Suprapubic skin (tissue), 4 donors: ENCODE measurements at regions not wholly inside any gene's neighbourhood (a gene's known extent, or its start where the extent isn't known, plus 50 kb on each side); places are given as distances from the start of the nearest gene placed in this dataset.
A peak's percentile ranks its signal among the peaks of the same experiment; 100 is the strongest.

ENCODE experiments used
- DNase-seq, 2 donors: peaks; one replicate each; pipeline ENCODE4 v3.0.0-alpha.2; 2019; ENCODE audit warnings: low spot score in 2 of 2
- H3K27ac ChIP-seq: fragments of 200-600 bp; sonication (generic); one replicate; pipeline ENCODE4 v1.5.1; 2019
- H3K27me3 ChIP-seq: fragments of 200-600 bp; sonication (generic); one replicate; pipeline ENCODE4 v1.5.1; 2019
- H3K36me3 ChIP-seq: fragments of 200-600 bp; sonication (generic); one replicate; pipeline ENCODE4 v1.5.1; 2019
- H3K4me1 ChIP-seq: fragments of 200-600 bp; sonication (generic); one replicate; pipeline ENCODE4 v1.5.1; 2019
- H3K4me3 ChIP-seq: fragments of 200-600 bp; sonication (generic); one replicate; pipeline ENCODE4 v1.5.1; 2019; ENCODE audit warnings: mild to moderate bottlenecking
- H3K9me3 ChIP-seq: fragments of 200-600 bp; sonication (generic); one replicate; pipeline ENCODE4 v1.5.1; 2019
- CTCF ChIP-seq, 2 donors: fragments of 200-600 bp in 1 of 2; fragments of 450-650 bp in 1 of 2; sonication (generic) in 1 of 2; IDR thresholded peaks; one replicate each; pipeline ENCODE4 v1.5.1; 2016 to 2019; ENCODE audit warnings: antibody characterized with exemption in 2 of 2, mild to moderate bottlenecking in 1 of 2, moderate library complexity in 1 of 2
- EP300 ChIP-seq: sonication (generic); formaldehyde crosslinking; IDR thresholded peaks from one replicate; pipeline ENCODE4 v1.6.1; 2017; ENCODE audit warnings: antibody characterized with exemption
- POLR2A ChIP-seq, 2 donors: fragments of 450-650 bp; IDR thresholded peaks; one replicate each; pipeline ENCODE4 v1.6.1; 2017; ENCODE audit warnings: antibody characterized with exemption in 2 of 2, mild to moderate bottlenecking in 2 of 2, moderate library complexity in 2 of 2
- POLR2AphosphoS5 ChIP-seq, 3 donors: sonication (generic); formaldehyde crosslinking; IDR thresholded peaks; one replicate each; pipeline ENCODE4 v1.6.1; 2017; ENCODE audit warnings: antibody characterized with exemption in 3 of 3
- WGBS: methylation state at CpG from one replicate; pipeline ENCODE4 v1.1.5; 2018; 5-methylcytosine and 5-hydroxymethylcytosine counted together

GRCh38 chr2:216944733-216945132 lies 84.9 kb upstream of the TNP1 start:
- Histone ChIP-seq H3K4me1 (no peaks in the 10 kb centered on the region), H3K27ac (no peak overlapping the region), H3K9me3 (no peaks in the 10 kb centered on the region), H3K36me3 (no peaks in the 10 kb centered on the region), H3K27me3 (no peaks in the 10 kb centered on the region), H3K4me3 (no peak overlapping the region)
- DNase-seq: no peak
- TF ChIP-seq CTCF (IDR thresholded peaks at IDR 0.05): no peak
- no peak for TF ChIP-seq POLR2AphosphoS5 (IDR thresholded peaks at IDR 0.05)
- TF ChIP-seq POLR2A (IDR thresholded peaks at IDR 0.05): no peak
- no peak for TF ChIP-seq EP300
- WGBS: 98% methylated on average over 4 of the region's 4 CpGs

- DNase-seq: no peak
- WGBS: 91% methylated on average over 2 of the region's 2 CpGs
- H3K9me3 ChIP-seq: no peaks in the 10 kb centered on the region
These were observed 83.2 kb upstream of the TNP1 start for GRCh38 chr2:216943109-216943508.

GRCh38 chr2:216942465-216942864 lies 82.6 kb upstream of the TNP1 start:
- 79% methylated on average over 3 of the region's 3 CpGs for WGBS
- peaks cover 2% of the 10 kb centered on the region for H3K4me1 ChIP-seq

More at GRCh38 chr2:216943109-216943508, 83.2 kb upstream of the TNP1 start:
- Histone ChIP-seq H3K4me1 (no peaks in the 10 kb centered on the region), H3K27ac (no peak overlapping the region), H3K36me3 (no peaks in the 10 kb centered on the region), H3K4me3 (no peak overlapping the region), H3K27me3 (no peaks in the 10 kb centered on the region)
- no peak for TF ChIP-seq POLR2AphosphoS5 (IDR thresholded peaks at IDR 0.05)
- no peak for TF ChIP-seq CTCF (IDR thresholded peaks at IDR 0.05)
- TF ChIP-seq POLR2A (IDR thresholded peaks at IDR 0.05): no peak
- TF ChIP-seq EP300: no peak

GRCh38 chr2:216942016-216942415 lies 82.2 kb upstream of the TNP1 start:
- Histone ChIP-seq H3K4me1 (peaks cover 6% of the 10 kb centered on the region), H3K27me3 (no peaks in the 10 kb centered on the region), H3K4me3 (no peak overlapping the region), H3K27ac (no peak overlapping the region), H3K9me3 (no peaks in the 10 kb centered on the region), H3K36me3 (no peaks in the 10 kb centered on the region)
- no peak for TF ChIP-seq CTCF (IDR thresholded peaks at IDR 0.05)
- TF ChIP-seq POLR2AphosphoS5 (IDR thresholded peaks at IDR 0.05): no peak
- no peak for TF ChIP-seq POLR2A (IDR thresholded peaks at IDR 0.05)
- no peak for TF ChIP-seq EP300
- WGBS: 89% methylated on average over 5 of the region's 5 CpGs
- DNase-seq: no peak

More at GRCh38 chr2:216942465-216942864, 82.6 kb upstream of the TNP1 start:
- TF ChIP-seq POLR2A (IDR thresholded peaks at IDR 0.05) (no peak), POLR2AphosphoS5 (IDR thresholded peaks at IDR 0.05) (no peak), CTCF (IDR thresholded peaks at IDR 0.05) (no peak), EP300 (no peak)
- Histone ChIP-seq H3K9me3 (no peaks in the 10 kb centered on the region), H3K27ac (no peak overlapping the region), H3K4me3 (no peak overlapping the region), H3K36me3 (no peaks in the 10 kb centered on the region), H3K27me3 (no peaks in the 10 kb centered on the region)
- no peak for DNase-seq

GRCh38 chr2:216936954-216937357 lies 77.1 kb upstream of the TNP1 start:
- Histone ChIP-seq H3K4me1 (peaks cover 27% of the 10 kb centered on the region), H3K9me3 (no peaks in the 10 kb centered on the region), H3K4me3 (no peak overlapping the region), H3K36me3 (no peaks in the 10 kb centered on the region), H3K27me3 (no peaks in the 10 kb centered on the region), H3K27ac (peak overlapping the region; percentile 53)
- 31% methylated on average over 5 of the region's 5 CpGs for WGBS
- TF ChIP-seq POLR2AphosphoS5 (IDR thresholded peaks at IDR 0.05) (peak in 2 of 3 donors; percentile 49 to 61), EP300 (no peak), POLR2A (IDR thresholded peaks at IDR 0.05) (no peak), CTCF (IDR thresholded peaks at IDR 0.05) (no peak)
- DNase-seq: peak in 1 of 2 donors; percentile 70
